LoVo (cell line): ENCODE measurements at regions not wholly inside any gene's neighbourhood (a gene's known extent, or its start where the extent isn't known, plus 50 kb on each side); places are given as distances from the start of the nearest gene placed in this dataset.
"Not testable (repeated sequence)": the region's sequence is repeated elsewhere in the genome, so short reads cannot be mapped to it uniquely, and the experiment has no call there.

Experiments used
- DNase-seq: peaks from one replicate; pipeline ENCODE4 v3.0.0-alpha.2; 2016; ENCODE audit warnings: low spot score

DNA sequence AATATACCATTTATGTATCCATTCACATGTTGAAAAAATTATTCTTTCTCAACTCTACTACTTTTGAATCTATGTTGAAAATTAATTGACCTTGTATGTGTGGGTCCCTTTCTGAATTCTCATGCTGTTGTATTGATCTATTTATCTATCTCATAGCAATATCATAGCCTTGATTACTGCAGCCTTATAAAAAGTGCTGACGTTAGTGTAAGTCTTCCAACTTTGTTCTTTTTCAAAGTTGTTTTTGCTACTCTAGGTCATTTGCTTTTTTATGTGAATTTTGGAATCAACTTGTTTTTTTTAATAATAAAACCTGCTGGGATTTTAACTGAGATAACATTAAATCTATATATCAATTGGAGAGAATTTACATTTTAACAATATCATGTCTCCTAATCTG, 52.2 kb upstream of the PAX3 start:
- DNase-seq: no peak

DNA sequence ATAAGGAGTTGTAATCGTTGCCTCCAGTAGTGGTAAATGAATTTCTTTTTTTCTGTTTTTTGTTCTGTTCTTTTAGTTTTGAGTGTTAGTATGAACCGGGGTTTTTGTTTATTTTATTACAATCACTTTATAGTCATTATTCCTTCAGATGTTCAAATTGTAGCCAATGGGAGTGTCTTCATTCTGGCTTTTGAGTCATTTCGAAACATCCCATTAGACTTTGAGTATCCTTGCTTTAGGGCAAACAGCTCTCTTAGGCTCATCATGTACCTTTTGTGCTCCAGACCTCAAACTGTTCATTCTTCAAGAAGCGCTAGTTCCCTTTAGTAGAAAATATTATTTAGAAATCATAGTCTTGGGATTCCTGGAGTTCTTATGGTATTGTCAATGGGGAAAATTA, 54.2 kb upstream of the PAX3 start:
- DNase-seq: no peak

- DNase-seq: no peak
These were observed 55.2 kb upstream of the PAX3 start for GRCh38 chr2:222353993-222354392.

DNA sequence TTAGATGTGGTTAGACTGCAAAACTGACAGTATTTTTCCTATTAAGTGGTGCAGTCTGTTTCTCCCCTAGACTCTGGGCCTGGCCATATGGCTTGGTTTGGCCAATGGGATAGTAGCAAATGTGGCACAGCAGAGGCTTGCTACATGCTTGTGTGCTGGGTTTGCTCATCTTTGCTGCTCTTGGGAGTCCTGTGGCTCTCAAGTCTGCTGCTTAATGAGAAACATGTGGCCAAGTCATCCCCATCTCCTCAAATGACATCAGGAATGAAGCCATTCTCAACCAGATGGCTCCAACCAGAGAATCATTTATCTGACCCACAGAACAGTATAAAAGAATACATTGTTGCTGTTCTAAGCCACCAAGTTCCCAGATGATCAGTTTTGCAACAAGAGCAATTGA, 57.1 kb upstream of the PAX3 start:
- no peak for DNase-seq

GRCh38 chr2:222357930-222358329, 59.1 kb upstream of the PAX3 start:
- no peak for DNase-seq

DNA sequence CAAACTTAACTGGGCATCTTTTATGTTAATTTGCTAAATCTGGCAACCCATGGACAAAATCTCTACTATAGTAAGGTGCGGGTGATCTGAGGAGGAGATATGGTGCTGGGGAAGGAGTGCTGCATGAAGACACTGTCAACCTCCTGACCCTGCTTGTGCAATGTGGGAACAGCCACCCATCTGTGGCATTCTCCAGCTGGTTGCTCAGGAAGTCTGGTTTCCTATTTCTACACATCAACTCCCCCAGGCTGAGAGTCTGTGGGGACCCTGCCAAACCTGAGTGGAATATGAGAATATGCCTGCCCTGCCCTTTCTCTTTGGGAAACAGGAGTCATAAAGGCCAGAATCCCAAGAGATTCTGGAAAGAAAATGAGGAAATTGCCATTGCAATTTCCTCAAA, 60.1 kb upstream of the PAX3 start:
- DNase-seq: no peak

- DNase-seq: no peak
These were observed 61.3 kb upstream of the PAX3 start for GRCh38 chr2:222360146-222360545.

GRCh38 chr2:222360997-222361396, 62.2 kb upstream of the PAX3 start:
- DNase-seq: no peak

GRCh38 chr2:222361787-222362186, 62.6 kb upstream of the SGPP2 start:
- no peak for DNase-seq

GRCh38 chr2:222362336-222362735, 62.0 kb upstream of the SGPP2 start:
- DNase-seq: no peak

GRCh38 chr2:222364285-222364895, 60.0 kb upstream of the SGPP2 start:
- DNase-seq: peak; percentile 22

- not testable (repeated sequence) for DNase-seq
These were observed 56.1 kb upstream of the SGPP2 start for GRCh38 chr2:222368280-222368679.

- no peak for DNase-seq
These were observed 51.4 kb upstream of the SGPP2 start for GRCh38 chr2:222372993-222373392.
